NCI-H146 treated with DMSO at 0.1 percent for 48 hours (cell line): ENCODE measurements at regions not wholly inside any gene's neighbourhood (a gene's known extent, or its start where the extent isn't known, plus 50 kb on each side); places are given as distances from the start of the nearest gene placed in this dataset.
"Not testable (repeated sequence)": the region's sequence is repeated elsewhere in the genome, so short reads cannot be mapped to it uniquely, and the experiment has no call there.

Experiments used
- DNase-seq: peaks from one replicate; lab custom pipeline; 2025; ENCODE audit not compliant: unreplicated experiment; lab: John Stamatoyannopoulos, UW

DNA sequence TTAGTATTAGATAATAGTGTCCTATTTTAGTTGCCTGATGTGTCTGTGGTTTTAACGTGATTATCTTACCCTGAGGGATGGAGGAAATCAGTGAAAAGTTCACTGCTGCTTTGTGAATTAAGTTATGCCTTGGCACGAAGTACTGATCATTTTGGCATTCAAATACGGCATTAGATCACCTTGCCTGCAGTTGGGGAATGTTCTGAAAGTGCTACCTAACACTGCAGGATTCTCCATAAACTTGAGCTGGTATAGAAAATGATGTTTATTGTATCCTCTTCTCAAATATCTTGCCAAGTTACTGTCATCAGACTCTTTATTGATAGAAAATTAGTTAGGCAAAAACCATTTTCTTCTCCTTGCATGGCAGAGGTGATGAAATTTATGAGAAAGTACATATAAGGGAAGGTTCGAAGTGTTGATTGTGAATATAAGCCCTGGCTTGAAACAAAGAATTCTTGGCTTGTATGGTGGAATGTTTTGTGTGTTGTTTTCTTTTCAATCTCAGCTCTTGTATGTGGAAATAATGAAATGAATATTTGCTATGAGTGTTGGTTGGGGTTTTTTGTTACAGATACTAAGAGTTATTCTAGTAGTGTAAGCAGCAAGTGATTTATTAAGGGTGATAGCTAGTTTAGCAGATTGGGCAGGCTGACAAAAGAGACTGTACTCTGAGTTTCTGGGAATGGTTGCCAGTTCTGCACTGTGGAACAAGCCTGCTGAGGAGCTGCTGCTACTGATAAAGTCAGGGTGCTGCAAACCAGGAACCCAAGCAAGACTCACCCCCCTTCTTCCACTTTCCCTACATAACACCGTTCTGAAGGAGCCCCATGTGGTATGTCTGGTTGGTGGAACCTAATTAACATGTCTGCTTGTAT, 448.3 kb downstream of the PCNX1 start:
- no peak for DNase-seq

DNA sequence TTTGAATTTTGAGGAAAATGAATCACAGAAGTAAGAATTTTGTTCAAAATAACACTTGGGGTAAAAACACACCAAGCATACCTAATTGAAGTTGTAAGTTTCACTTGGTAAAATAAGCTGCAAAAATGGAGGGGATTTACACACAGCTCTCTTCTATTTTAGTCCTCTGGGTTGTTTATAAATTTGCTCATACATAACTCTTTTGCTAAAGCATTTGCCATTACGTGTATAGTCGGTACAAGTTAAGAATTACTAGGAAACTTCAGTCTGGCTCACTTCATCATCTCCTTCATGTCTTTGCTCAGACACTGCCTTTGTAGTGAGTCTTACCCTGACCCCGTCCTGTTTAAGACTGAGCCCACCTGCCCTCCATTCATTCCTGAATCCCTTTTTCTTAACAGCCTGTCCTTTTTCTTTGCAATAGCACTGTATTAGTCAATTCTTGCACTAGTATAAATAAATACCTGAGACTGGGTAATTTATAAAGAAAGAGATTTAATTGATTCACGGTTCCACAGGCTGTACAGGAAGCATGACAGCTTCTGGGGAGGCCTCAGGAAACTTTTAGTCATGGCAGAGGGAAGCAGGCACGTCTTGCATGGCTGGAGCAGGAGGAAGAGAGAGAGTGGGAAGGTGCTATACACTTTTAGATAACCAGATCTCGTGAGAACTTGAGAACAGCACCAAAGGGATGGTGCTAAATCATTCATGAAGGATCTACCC, 451.1 kb downstream of the PCNX1 start:
- DNase-seq, result no peak

DNA sequence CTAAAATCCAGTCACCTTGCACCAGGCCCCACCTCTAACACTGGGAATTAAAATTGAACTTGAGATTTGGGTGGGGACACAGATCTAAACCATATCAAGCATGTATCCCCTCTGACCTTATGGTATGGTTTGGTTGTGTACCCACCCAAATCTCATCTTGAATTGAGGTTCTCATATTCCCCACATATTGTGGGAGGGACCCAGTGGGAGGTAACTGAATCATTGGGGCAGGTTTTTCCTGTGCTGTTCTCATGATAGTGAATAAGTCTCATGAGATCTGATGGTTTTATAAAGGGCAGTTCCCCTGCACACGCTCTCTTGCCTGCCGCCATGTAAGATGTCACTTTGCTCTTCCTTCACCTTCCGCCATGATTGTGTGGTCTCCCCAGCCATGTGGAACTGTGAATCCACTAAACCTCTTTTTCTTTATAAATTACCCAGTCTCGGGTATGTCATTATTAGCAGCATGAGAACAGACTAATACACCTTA, 451.7 kb downstream of the PCNX1 start:
- DNase-seq, result not testable (repeated sequence)

DNA sequence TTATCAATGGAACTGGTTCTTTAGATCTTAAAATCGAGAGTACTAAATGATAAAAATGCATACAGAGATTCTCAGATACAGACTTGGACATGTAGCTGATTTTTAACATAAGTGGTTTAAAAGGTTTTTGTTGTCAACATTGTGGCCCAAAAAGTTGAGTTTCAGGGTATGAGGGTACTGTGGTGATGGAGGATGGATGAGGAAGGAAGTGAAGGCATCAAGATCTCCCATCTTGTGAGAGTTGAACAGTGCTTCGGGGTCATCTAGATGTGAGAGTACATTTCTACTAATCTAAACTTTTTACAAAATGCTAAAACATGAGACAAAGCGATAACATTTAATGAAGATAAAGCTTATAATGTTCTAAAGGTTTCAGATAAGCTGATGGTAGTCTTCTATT, 452.6 kb downstream of the PCNX1 start:
- no peak for DNase-seq

DNA sequence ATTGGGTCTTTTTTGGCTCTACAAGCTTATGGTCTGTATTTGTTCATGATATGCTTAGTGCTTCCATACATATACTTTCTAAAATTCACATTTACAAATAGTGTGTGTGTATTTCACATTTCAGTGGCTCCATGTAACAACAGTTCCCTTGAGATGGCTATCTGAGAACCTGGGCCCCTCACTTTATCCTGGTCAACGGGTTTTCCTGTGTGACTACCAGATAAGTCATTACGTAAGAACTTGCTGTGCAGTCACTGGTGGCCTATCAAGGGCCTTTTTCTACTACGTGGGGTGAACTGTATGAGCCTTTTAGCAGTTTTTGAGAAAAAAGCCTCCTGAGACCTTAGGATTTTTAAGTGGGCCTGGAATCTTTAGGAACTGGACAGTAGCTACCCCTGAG, 454.1 kb downstream of the PCNX1 start:
- no peak for DNase-seq

DNA sequence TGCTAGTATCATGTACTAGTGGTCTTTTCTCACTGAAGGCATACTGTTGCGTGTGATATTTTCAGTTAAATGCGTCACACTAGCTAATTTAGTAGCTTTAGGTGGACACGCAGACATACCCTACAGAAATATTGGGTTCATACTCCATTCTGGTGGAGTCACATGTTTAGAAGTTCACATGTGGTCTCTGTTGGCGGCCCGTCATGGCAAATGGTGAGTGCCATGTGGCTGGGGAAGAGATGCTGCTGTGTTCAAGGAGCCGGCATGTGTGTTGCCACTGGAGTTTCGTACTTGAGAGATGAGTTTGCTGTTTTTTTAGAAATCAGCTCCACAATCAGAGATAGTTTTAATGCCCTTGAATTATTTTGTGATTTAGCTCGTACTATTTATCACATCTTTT, 454.6 kb downstream of the PCNX1 start:
- no peak for DNase-seq

DNA sequence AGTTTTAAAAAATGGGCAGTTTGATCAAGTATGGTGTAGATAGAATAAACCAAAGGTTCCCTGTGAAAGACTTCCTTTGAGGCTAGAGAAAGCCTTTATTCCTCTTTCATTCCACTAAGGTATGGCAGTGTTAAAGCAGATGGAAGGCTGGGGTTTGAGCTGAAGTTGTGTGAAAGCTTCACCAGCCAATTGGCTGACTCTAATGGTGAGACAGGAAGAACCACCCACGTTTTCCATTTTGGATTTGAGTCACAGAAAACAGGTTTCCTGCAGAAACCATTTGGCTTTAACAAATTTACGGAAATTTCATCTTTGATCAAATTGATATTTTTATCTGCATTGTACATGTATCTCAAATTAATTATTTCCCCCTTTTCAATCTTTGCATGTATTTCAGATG, 455.0 kb downstream of the PCNX1 start:
- no peak for DNase-seq

DNA sequence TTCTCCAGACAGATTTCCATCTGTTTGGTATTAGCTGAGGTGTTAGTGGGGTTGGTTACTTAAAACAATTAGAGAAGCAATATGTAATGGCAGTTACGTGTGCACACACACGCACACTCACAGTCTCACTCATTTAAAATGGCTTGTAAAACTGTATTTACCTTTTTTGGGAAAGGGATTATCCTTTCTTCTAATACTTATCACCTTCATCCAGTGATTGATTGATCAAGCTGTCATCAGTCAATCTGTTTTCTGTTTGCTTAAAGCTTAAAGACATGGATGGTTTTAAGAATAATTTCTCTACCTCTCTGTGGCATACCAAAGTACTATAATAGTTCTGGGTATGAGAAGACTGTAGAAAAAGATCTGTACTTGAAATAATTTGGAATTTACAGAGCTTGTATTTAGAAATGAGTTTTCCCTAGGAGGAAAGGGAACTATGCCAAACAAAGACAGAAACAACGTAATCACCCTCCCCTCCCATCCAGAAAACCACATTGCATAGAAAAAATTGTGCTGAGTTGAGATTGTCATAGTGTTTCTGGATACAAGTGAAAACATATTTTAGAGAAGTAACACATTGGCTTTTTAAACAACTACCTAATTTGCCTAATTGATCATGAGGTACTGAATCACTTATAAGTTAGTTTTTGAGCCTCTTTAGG, 455.8 kb downstream of the PCNX1 start:
- no peak for DNase-seq

DNA sequence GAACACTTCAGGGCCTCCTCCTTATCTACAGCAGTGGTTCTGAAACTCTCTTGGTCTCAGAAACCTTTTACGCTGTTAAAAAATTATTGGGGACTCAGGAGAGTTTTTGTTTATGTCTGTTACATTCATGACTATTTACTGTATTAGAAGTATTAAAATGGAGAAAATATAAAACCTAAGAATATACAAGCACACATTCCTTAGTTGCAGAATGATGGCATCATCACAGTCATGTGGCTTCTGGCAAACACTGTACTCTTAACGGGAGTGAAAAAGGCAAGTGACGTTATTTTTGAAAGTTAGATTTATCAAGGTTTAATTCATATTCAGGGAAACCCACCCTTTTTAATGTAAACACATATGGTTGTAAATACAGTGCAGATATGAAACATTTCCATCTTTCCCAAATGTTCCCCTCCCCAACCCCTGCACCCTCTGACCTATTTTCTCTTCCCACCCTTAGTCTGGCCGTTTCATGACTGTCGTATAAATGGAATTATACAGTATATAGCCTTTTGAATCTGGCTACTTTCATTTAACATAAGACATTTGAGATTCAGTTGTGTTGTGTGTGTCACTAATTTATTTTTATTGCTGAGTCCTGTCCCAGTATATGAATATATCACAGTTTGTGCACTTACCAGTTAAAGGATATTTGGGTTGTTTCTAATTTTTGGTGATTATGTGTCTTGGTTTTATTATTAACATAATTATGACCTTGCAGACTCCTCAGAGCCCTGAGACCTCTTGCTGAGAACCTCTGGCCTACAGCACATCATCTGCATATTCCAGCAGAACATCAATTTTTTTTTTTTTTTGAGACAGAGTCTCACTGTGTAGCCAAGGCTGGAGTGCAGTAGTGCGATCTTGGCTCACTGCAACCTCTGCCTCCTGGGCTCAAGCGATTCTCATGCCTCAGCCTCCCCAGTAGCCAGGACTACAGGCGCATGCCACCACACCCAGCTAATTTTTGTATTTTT, 457.0 kb downstream of the PCNX1 start:
- no peak for DNase-seq

DNA sequence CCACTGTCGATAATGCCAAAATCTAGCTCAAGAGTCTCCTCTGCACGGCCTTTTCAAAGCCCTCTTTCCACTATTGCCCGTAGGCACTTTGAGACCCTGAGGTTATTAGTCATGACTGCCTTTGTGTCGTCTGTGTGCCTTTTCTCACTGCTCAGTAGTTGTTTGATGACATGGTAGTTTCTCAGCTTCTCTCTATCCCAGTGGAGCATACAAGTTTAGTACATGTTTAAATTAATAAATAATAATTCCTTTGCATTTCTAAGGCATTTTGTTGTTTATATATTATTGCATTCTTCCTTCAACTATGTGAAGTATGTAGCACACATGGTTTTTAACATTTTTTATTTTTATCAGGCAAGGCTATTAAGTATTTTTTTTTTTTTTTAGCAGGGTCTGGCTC, 458.1 kb downstream of the PCNX1 start:
- DNase-seq, result no peak

DNA sequence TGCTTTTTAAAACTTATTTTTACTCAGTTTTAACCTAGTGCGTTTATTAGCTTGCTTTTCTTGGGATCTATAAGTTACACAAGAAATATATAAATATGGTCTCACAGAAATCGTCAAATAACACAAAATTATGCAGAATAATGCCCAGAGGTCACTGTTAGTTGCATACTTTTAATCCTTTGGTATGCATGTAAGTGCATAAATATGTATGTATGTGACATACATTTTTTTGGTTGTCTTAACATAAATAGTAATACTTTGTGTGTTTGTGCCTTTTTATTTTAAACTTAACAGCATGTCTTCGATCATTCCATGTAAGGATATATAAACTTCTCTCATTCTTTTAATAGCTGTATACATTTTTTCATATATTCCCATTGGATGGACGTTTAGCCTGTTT, 459.6 kb downstream of the PCNX1 start:
- DNase-seq, result no peak

DNA sequence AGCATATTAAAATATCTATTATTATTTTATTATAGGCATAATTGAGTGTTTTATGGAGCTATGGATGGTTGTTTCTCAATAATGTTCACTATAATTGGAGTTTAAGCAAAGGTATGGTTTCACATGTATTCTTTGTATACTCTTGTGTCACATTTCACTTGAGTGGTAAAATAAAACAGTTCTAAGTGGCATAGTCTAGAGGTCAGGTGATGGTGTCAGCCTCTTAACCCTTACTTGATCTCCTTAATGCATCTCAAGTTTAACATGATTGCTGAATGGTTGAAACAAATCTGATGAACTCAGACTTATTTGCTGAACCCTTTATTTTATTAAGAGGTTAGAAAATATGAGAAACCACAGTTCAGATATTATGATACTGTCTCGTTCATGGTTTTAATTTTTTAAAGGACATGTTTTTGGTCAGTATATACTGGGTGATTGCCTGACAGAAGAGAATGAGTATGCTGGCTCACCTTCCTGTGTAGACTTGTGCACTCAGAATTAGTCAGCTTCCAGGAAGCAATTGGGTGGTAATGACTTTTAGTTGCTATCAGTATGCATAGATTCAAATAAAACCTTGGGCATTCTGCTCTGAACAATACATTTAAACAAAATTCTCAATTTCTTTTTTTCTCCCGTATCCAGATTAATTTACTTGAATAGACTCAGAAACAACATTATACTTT, 464.6 kb downstream of the PCNX1 start:
- DNase-seq, result no peak

DNA sequence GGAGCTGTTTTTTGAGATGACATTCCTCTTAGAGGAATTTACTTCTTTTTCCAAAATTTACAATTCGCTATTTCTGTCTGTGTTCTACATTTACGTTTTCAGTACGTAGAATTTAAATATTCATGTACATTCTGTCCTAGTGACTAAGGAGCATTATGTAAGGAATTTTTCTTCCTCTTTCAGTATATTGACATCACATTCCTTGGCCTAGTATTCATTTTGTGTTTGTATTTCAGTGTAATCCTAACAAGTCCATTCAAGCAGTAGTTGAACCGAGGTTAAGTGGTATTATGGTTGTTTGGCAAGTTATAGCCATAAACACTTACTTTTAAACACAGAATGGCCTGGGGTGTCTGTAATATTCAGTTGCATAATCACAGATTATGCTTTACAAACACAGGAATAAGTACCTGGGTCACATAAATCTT, 465.2 kb downstream of the PCNX1 start:
- DNase-seq, result no peak

DNA sequence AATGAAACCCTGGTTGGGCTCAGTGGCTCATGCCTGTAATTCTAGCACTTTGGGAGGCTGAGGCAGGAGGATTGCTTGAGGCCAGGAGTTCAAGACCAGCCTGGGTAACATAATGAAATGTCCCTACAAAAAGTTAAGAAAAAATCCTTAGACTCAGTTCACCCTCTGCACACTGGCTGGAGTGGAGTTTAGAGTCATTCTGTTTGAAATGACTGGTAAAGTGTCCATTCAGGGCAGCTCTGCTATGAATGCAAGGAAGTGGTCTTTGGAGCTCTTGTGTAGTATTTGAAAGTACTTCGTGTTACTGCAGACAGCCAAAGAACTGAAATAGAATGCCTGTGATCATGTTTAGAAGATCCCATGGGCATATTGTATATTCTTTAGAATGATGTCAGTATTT, 466.5 kb downstream of the PCNX1 start:
- no peak for DNase-seq

DNA sequence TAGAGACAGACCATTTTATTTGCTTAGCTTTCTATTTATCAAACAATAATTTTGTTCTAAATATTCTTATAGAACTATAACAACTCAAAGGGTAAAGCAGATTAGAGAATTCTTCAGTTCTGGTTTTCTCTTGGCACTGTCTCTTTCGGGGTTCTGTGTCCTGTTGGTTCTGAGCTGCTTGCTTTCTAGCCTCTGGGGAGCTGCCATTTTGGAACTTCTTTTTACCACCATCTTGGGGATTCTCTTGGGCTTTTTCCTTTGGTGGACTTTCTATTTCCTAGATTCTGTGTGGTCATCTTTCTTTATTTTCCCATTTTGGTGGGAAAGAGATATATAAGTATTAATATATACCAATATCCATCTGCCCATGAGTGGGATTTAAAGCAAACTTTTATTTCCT, 467.7 kb downstream of the PCNX1 start:
- no peak for DNase-seq

DNA sequence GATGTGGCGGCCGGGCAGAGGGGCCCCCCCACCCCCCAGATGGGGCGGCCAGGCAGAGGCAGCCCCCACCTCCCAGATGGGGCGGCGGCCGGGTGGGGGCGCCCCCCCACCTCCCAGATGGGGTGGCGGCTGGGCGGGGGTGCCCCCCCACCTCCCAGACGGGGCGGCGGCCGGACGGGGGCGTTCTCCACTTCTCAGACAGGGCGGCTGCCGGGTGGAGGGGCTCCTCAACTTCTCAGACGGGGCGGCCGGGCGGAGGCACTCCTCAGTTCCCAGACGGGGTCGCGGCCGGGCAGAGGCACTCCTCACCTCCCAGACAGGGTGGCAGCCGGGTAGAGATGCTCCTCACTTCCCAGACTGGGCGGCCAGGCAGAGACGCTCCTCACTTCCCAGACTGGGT, 469.8 kb downstream of the PCNX1 start:
- DNase-seq, result no peak

DNA sequence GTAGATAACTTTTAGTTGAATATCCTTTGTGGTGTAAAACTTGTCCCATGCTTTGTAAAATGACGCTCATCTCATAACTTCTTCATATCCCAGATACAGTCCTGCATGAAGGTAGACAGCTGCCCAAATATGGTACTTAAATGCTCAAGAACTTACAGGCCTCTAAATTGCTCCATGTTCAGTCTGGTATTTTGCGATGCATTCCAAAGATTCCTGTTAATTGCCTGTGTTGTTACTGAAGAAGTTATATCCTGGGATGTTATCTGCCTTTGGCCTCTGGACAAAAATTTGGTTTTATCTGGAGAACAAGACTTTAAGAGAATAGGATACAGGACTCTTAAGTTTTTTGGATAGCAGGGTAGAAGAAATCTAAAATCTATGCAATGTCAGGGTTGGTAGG, 473.0 kb downstream of the PCNX1 start:
- no peak for DNase-seq

DNA sequence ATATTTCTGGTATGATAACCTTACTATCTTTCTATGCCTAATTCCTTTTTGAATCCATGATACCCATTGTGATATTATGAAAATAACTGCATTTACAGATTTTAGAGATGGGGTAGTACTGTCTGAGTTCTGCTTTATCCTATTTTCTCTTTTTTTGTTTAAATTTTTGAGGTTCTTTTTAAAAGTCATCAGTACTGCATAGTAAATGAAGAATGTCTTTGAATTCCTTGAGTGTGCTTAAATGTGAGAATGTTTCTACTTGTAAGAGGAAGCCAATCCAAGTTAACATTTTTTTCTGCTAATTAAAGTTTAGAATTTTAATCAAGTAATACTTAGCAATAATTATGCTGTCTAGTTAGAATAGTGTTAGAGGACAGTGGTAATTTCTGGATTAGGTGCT, 474.6 kb downstream of the PCNX1 start:
- no peak for DNase-seq

DNA sequence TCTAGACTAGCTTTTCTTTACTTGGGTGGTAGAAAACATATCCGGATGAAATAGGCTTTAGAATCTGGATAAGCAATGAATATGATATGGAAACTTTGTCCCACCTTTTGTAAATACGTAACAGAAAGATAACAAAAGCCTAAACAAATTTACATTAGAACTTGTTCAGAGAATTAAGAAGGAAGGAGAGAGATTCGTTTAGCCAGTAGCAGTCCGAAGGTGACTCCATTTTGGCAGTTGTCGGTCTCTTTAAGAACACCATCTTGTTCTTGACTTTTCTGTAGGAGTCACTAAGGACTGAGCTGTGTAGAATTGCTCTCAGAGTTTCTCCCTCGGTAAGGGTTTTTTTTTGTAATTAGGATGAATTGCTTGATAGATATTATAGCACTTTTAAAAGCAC, 475.1 kb downstream of the PCNX1 start:
- no peak for DNase-seq

DNA sequence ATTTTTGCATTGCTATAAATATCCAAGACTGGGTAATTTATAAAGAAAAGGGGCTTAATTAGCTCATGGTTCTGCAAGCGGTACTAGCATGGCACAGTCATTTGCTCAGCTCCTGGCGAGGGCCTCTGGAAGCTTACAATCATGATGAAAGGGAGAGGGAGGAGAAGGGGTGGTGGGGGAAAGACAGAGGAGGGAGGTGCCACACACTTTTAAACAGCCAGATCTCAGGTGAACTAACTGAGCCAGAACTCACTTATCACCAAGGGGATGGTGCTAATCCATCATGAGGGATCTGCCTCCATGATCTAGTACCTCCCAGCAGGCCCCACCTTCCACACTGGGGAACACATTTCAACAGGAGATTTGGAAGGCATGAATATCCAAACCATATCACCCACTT, 476.3 kb downstream of the PCNX1 start:
- no peak for DNase-seq
